ENCODE measurements at regions not wholly inside any gene's neighbourhood (a gene's known extent, or its start where the extent isn't known, plus 50 kb on each side); places are given as distances from the start of the nearest gene placed in this dataset.

DNA sequence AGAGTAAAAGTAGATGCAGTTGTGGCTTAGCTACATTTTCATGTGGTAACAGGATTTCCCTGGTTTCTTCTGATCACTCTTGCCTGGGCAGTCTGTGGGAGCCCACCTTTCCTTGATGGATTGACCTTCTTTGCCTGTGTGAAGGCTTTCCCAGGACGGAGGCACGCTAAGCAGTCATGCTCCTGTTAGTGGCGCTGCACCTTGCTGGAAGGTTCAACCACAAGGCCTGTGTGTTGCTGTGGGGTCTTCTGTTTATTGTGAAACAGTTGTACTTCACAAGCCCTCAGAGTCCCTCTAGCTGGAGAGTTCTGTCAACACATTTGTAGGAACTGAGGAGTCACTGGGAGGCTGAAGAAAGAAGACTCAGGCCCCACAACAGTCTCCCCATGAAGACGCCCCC lies 402.0 kb downstream of the IRX1 start:
- DNase-seq (ENCODE audit: low spot score) (no peak), ATAC-seq (ENCODE audit: low read depth) (no peak)
- Histone ChIP-seq H3K27ac (ENCODE audit: poor library complexity, severe bottlenecking) (no peak overlapping the region), H3K4me3 (ENCODE audit: severe bottlenecking) (no peak overlapping the region), H3K36me3 (ENCODE audit: low read depth) (no peaks in the 10 kb centered on the region), H3K27me3 (ENCODE audit: insufficient read depth, poor library complexity, severe bottlenecking) (no peaks in the 10 kb centered on the region), H3K4me1 (ENCODE audit: insufficient read depth, poor library complexity, severe bottlenecking) (no peaks in the 10 kb centered on the region), H3K9me3 (ENCODE audit: severe bottlenecking) (no peaks in the 10 kb centered on the region)
- TF ChIP-seq CTCF (IDR thresholded peaks at IDR 0.05; ENCODE audit: poor library complexity, severe bottlenecking): no peak

- no peak for TF ChIP-seq CTCF (IDR thresholded peaks at IDR 0.05; ENCODE audit: poor library complexity, severe bottlenecking)
- Histone ChIP-seq H3K4me1 (ENCODE audit: insufficient read depth, poor library complexity, severe bottlenecking) (no peaks in the 10 kb centered on the region), H3K27me3 (ENCODE audit: insufficient read depth, poor library complexity, severe bottlenecking) (no peaks in the 10 kb centered on the region), H3K36me3 (ENCODE audit: low read depth) (no peaks in the 10 kb centered on the region), H3K27ac (ENCODE audit: poor library complexity, severe bottlenecking) (no peak overlapping the region), H3K4me3 (ENCODE audit: severe bottlenecking) (no peak overlapping the region), H3K9me3 (ENCODE audit: severe bottlenecking) (no peaks in the 10 kb centered on the region)
- DNase-seq (ENCODE audit: low spot score): no peak
- no peak for ATAC-seq (ENCODE audit: low read depth)
Observed at GRCh38 chr5:3999929-4000328, 404.3 kb downstream of the IRX1 start.

GRCh38 chr5:4001004-4001403 lies 405.4 kb downstream of the IRX1 start:
- H3K4me3 ChIP-seq (ENCODE audit: severe bottlenecking): no peak overlapping the region
- TF ChIP-seq CTCF (IDR thresholded peaks at IDR 0.05; ENCODE audit: poor library complexity, severe bottlenecking): no peak
- H3K27ac ChIP-seq (ENCODE audit: poor library complexity, severe bottlenecking): no peak overlapping the region
- ATAC-seq (ENCODE audit: low read depth) (no peak), DNase-seq (ENCODE audit: low spot score) (no peak)
- H3K4me1 ChIP-seq (ENCODE audit: insufficient read depth, poor library complexity, severe bottlenecking): no peaks in the 10 kb centered on the region
- no peaks in the 10 kb centered on the region for H3K9me3 ChIP-seq (ENCODE audit: severe bottlenecking)
- H3K27me3 ChIP-seq (ENCODE audit: insufficient read depth, poor library complexity, severe bottlenecking): no peaks in the 10 kb centered on the region
- no peaks in the 10 kb centered on the region for H3K36me3 ChIP-seq (ENCODE audit: low read depth)

- Histone ChIP-seq H3K9me3 (ENCODE audit: severe bottlenecking) (no peaks in the 10 kb centered on the region), H3K27ac (ENCODE audit: poor library complexity, severe bottlenecking) (no peak overlapping the region), H3K27me3 (ENCODE audit: insufficient read depth, poor library complexity, severe bottlenecking) (no peaks in the 10 kb centered on the region), H3K4me3 (ENCODE audit: severe bottlenecking) (no peak overlapping the region), H3K4me1 (ENCODE audit: insufficient read depth, poor library complexity, severe bottlenecking) (no peaks in the 10 kb centered on the region), H3K36me3 (ENCODE audit: low read depth) (no peaks in the 10 kb centered on the region)
- TF ChIP-seq CTCF (IDR thresholded peaks at IDR 0.05; ENCODE audit: poor library complexity, severe bottlenecking): no peak
- ATAC-seq (ENCODE audit: low read depth): no peak
- DNase-seq (ENCODE audit: low spot score): no peak
Observed at GRCh38 chr5:4001758-4002533, 406.3 kb downstream of the IRX1 start.

DNA sequence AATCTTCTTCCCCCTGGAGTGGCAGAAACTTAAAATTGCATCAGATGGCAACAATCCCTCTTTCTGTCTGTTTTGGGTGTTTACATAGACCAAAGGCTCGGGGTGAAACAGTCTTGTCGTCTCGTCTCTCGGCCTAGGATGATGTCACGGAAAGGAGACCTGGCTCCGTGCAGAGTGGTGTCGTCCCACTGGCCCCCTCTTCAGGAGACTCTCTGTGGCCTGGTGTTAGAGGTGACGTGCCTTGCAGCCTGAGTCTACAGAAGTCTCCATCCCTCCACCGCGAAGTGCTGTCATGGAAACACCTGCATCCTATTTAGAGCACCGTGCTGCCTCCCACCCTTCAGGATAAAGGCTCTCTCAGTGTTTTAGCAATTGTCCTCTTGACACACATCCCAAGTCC lies 409.7 kb downstream of the IRX1 start:
- Histone ChIP-seq H3K9me3 (ENCODE audit: severe bottlenecking) (peaks cover 6% of the 10 kb centered on the region), H3K4me3 (ENCODE audit: severe bottlenecking) (no peak overlapping the region), H3K4me1 (ENCODE audit: insufficient read depth, poor library complexity, severe bottlenecking) (no peaks in the 10 kb centered on the region), H3K27ac (ENCODE audit: poor library complexity, severe bottlenecking) (no peak overlapping the region), H3K36me3 (ENCODE audit: low read depth) (no peaks in the 10 kb centered on the region), H3K27me3 (ENCODE audit: insufficient read depth, poor library complexity, severe bottlenecking) (no peaks in the 10 kb centered on the region)
- DNase-seq (ENCODE audit: low spot score) (no peak), ATAC-seq (ENCODE audit: low read depth) (no peak)
- no peak for TF ChIP-seq CTCF (IDR thresholded peaks at IDR 0.05; ENCODE audit: poor library complexity, severe bottlenecking)
